PC-3 (cell line): ENCODE measurements at regions not wholly inside any gene's neighbourhood (a gene's known extent, or its start where the extent isn't known, plus 50 kb on each side); places are given as distances from the start of the nearest gene placed in this dataset.

Experiments used
- ATAC-seq: fragments of 200-7000 bp; cut with Tn5 transposase; 2 replicates; pipeline ENCODE4 v1.9.1; 2020; ENCODE audit warnings: mild to moderate bottlenecking, moderate library complexity
- BruUV-seq: library from RNA; stranded (reverse); fragments of 400-500 nt; replicated peaks from 2 replicates; lab custom pipeline; 2021; lab: Mats Ljungman, UMichigan
- CTCF ChIA-PET: fragments of 300-600 bp; sonication (Branson Sonifier 250); formaldehyde crosslinking; loops from one replicate; lab custom pipeline; 2022; ENCODE audit warnings: antibody characterized with exemption; lab: Charles Lee
- POLR2A ChIA-PET: fragments of 300-600 bp; sonication (Branson Sonifier 250); formaldehyde crosslinking; loops from one replicate; lab custom pipeline; 2022; ENCODE audit warnings: antibody characterized with exemption; ENCODE audit not compliant: unreplicated experiment; lab: Charles Lee
- DNase-seq: peaks from one replicate; pipeline ENCODE4 v3.0.0-alpha.2; 2015
- H2AFZ ChIP-seq: fragments of 300-600 bp; sonication (generic); 2 replicates; pipeline ENCODE4 v1.6.0; 2016; ENCODE audit warnings: antibody characterized with exemption, low read length
- H3F3A ChIP-seq: fragments of 300-600 bp; sonication (generic); one replicate; pipeline ENCODE4 v1.6.0; 2017; ENCODE audit warnings: antibody characterized with exemption, low read length, control low read depth, mild to moderate bottlenecking; ENCODE audit not compliant: unreplicated experiment
- H3K27ac ChIP-seq: fragments of 300-600 bp; sonication (generic); 2 replicates; pipeline ENCODE4 v1.5.1; 2016; ENCODE audit warnings: mild to moderate bottlenecking, low read length
- H3K27me3 ChIP-seq: fragments of 300-600 bp; sonication (generic); 2 replicates; pipeline ENCODE4 v1.6.1; 2016; ENCODE audit warnings: low read length, mixed read lengths
- H3K36me3 ChIP-seq: fragments of 300-600 bp; sonication (generic); 2 replicates; pipeline ENCODE4 v1.6.1; 2016; ENCODE audit warnings: low read depth, mixed run types, low read length, mixed read lengths
- H3K4me1 ChIP-seq: fragments of 300-600 bp; sonication (generic); 2 replicates; pipeline ENCODE4 v1.5.1; 2016; ENCODE audit warnings: low read length; ENCODE audit not compliant: insufficient read depth
- H3K4me2 ChIP-seq: fragments of 300-600 bp; sonication (generic); 2 replicates; pipeline ENCODE4 v1.6.0; 2016; ENCODE audit warnings: low read length
- H3K4me3 ChIP-seq: fragments of 300-600 bp; sonication (generic); 2 replicates; pipeline ENCODE4 v1.5.1; 2016; ENCODE audit warnings: mild to moderate bottlenecking, low read length, mixed read lengths
- H3K79me2 ChIP-seq: fragments of 300-600 bp; sonication (generic); 2 replicates; pipeline ENCODE4 v1.6.1; 2017; ENCODE audit warnings: low read length, mixed read lengths
- H3K9ac ChIP-seq: fragments of 300-600 bp; sonication (generic); 2 replicates; pipeline ENCODE4 v1.6.0; 2016; ENCODE audit warnings: mild to moderate bottlenecking, low read length
- H3K9me2 ChIP-seq: fragments of 300-600 bp; sonication (generic); replicated peaks from 2 replicates; pipeline ENCODE4 v1.6.1; 2016; ENCODE audit warnings: mixed run types, low read length, mixed read lengths
- H3K9me3 ChIP-seq: fragments of 300-600 bp; sonication (generic); 2 replicates; pipeline ENCODE4 v1.6.1; 2016; ENCODE audit warnings: low read length, mixed read lengths
- H4K20me1 ChIP-seq: fragments of 300-600 bp; sonication (generic); 2 replicates; pipeline ENCODE4 v1.6.1; 2016; ENCODE audit warnings: low read length, mixed read lengths
- CTCF ChIP-seq: fragments of 300-600 bp; sonication (generic); conservative IDR thresholded peaks from 2 replicates; pipeline ENCODE4 v1.5.1; 2017; ENCODE audit warnings: antibody characterized with exemption, low read depth, mild to moderate bottlenecking, low read length
- EZH2 ChIP-seq: fragments of 300-600 bp; sonication (generic); IDR thresholded peaks from one replicate; pipeline ENCODE4 v1.6.1; 2017; ENCODE audit warnings: antibody characterized with exemption, mild to moderate bottlenecking, low read length; ENCODE audit not compliant: unreplicated experiment
- EZH2phosphoT487 ChIP-seq: fragments of 300-600 bp; sonication (generic); IDR thresholded peaks from 2 replicates; pipeline ENCODE4 v1.6.1; 2018; ENCODE audit warnings: mild to moderate bottlenecking, antibody characterized with exemption, low read length, borderline replicate concordance
- intact Hi-C: fragments of 100-400 bp; cut with micrococcal nuclease; formaldehyde crosslinking; loops from 2 replicates; pipeline ENCODE4 v1.9.0; 2023

- ChIA-PET CTCF (no interaction called here), POLR2A (no interaction called here)
- H3K9me3 ChIP-seq = no peaks in the 10 kb centered on the region
- ATAC-seq = no peak
- no TSS peak for BruUV-seq
- no peaks in the 10 kb centered on the region for H3K27me3 ChIP-seq
- DNase-seq = no peak
- H3K9me2 ChIP-seq = no peaks in the 10 kb centered on the region
- H3K4me1 ChIP-seq = peaks cover 29% of the 10 kb centered on the region
- H4K20me1 ChIP-seq = no peaks in the 10 kb centered on the region
- intact Hi-C loops = no loop called here
- no peaks in the 10 kb centered on the region for H3K79me2 ChIP-seq
- no peak overlapping the region for H3K9ac ChIP-seq
- TF ChIP-seq CTCF (no peak), EZH2 (no peak), EZH2phosphoT487 (no peak)
- H2AFZ ChIP-seq = no peak overlapping the region
- no peaks in the 10 kb centered on the region for H3F3A ChIP-seq
- H3K4me2 ChIP-seq = no peak overlapping the region
- H3K36me3 ChIP-seq = no peaks in the 10 kb centered on the region
- H3K4me3 ChIP-seq = no peak overlapping the region
- H3K27ac ChIP-seq = no peak overlapping the region
Observed at GRCh38 chrX:109842611-109843010, 109.6 kb upstream of the ACSL4 start.

GRCh38 chrX:109843963-109844751 lies 111.1 kb upstream of the ACSL4 start:
- Histone ChIP-seq H3K79me2 (no peaks in the 10 kb centered on the region), H3K27me3 (no peaks in the 10 kb centered on the region), H3K27ac (no peak overlapping the region), H4K20me1 (no peaks in the 10 kb centered on the region), H3K4me2 (no peak overlapping the region), H3K9ac (no peak overlapping the region), H3K9me3 (no peaks in the 10 kb centered on the region), H3K36me3 (no peaks in the 10 kb centered on the region), H3F3A (no peaks in the 10 kb centered on the region), H3K4me1 (peaks cover 40% of the 10 kb centered on the region), H2AFZ (no peak overlapping the region), H3K4me3 (no peak overlapping the region), H3K9me2 (no peaks in the 10 kb centered on the region)
- CTCF ChIA-PET = no interaction called here
- TF ChIP-seq CTCF = no peak
- TF ChIP-seq EZH2phosphoT487 = no peak
- TF ChIP-seq EZH2 = no peak
- POLR2A ChIA-PET = no interaction called here
- no peak for ATAC-seq
- DNase-seq = no peak
- intact Hi-C loops = no loop called here
- no TSS peak for BruUV-seq

GRCh38 chrX:109844986-109845385 lies 111.9 kb upstream of the ACSL4 start:
- ATAC-seq = no peak
- Histone ChIP-seq H3F3A (no peaks in the 10 kb centered on the region), H3K4me3 (no peak overlapping the region), H3K4me2 (no peak overlapping the region), H3K36me3 (no peaks in the 10 kb centered on the region), H3K9me2 (no peaks in the 10 kb centered on the region), H2AFZ (no peak overlapping the region), H3K79me2 (no peaks in the 10 kb centered on the region), H3K9me3 (no peaks in the 10 kb centered on the region), H3K9ac (no peak overlapping the region), H4K20me1 (no peaks in the 10 kb centered on the region), H3K27me3 (no peaks in the 10 kb centered on the region), H3K4me1 (peaks cover 37% of the 10 kb centered on the region), H3K27ac (no peak overlapping the region)
- BruUV-seq = no TSS peak
- intact Hi-C loops = no loop called here
- DNase-seq = no peak
- no peak for TF ChIP-seq CTCF
- CTCF ChIA-PET = no interaction called here
- POLR2A ChIA-PET = no interaction called here
